GM19438 (cell line): ENCODE measurements at regions not wholly inside any gene's neighbourhood (a gene's known extent, or its start where the extent isn't known, plus 50 kb on each side); places are given as distances from the start of the nearest gene placed in this dataset.
"Not testable (repeated sequence)": the region's sequence is repeated elsewhere in the genome, so short reads cannot be mapped to it uniquely, and the experiment has no call there.

ENCODE experiments used
- ATAC-seq: cut with Tn5 transposase; IDR thresholded peaks from one replicate; pipeline ENCODE4 v1.9.1; 2021; ENCODE audit warnings: low read depth; ENCODE audit not compliant: unreplicated experiment

- ATAC-seq = no peak
These were observed 362.8 kb upstream of the FOXK1 start for GRCh38 chr7:4319280-4319679.

GRCh38 chr7:4325732-4326131, 356.4 kb upstream of the FOXK1 start:
- no peak for ATAC-seq

GRCh38 chr7:4331711-4332110, 350.4 kb upstream of the FOXK1 start:
- no peak for ATAC-seq

GRCh38 chr7:4338556-4338955, 343.5 kb upstream of the FOXK1 start:
- no peak for ATAC-seq

- no peak for ATAC-seq
These were observed 338.5 kb upstream of the FOXK1 start for GRCh38 chr7:4343272-4344247.

GRCh38 chr7:4345004-4345403, 337.1 kb upstream of the FOXK1 start:
- no peak for ATAC-seq

GRCh38 chr7:4352069-4352468, 330.0 kb upstream of the FOXK1 start:
- no peak for ATAC-seq

GRCh38 chr7:4361774-4362173, 320.3 kb upstream of the FOXK1 start:
- no peak for ATAC-seq

GRCh38 chr7:4383584-4383983, 298.5 kb upstream of the FOXK1 start:
- no peak for ATAC-seq

- ATAC-seq = no peak
These were observed 295.9 kb upstream of the FOXK1 start for GRCh38 chr7:4386190-4386589.

- not testable (repeated sequence) for ATAC-seq
These were observed 291.0 kb upstream of the FOXK1 start for GRCh38 chr7:4391103-4391502.

- no peak for ATAC-seq
These were observed 287.4 kb upstream of the FOXK1 start for GRCh38 chr7:4394736-4395135.

- ATAC-seq = no peak
These were observed 283.0 kb upstream of the FOXK1 start for GRCh38 chr7:4399121-4399520.

GRCh38 chr7:4399596-4399995, 282.5 kb upstream of the FOXK1 start:
- ATAC-seq = no peak

GRCh38 chr7:4406288-4407058, 275.6 kb upstream of the FOXK1 start:
- ATAC-seq = no peak

- ATAC-seq = no peak
These were observed 272.1 kb upstream of the FOXK1 start for GRCh38 chr7:4409946-4410345.

GRCh38 chr7:4416396-4417056, 265.6 kb upstream of the FOXK1 start:
- ATAC-seq = no peak

GRCh38 chr7:4428526-4428925, 253.6 kb upstream of the FOXK1 start:
- ATAC-seq = no peak

GRCh38 chr7:4430227-4430626, 251.9 kb upstream of the FOXK1 start:
- ATAC-seq = no peak

GRCh38 chr7:4434306-4434705, 247.8 kb upstream of the FOXK1 start:
- ATAC-seq = no peak

- ATAC-seq = no peak
These were observed 245.7 kb upstream of the FOXK1 start for GRCh38 chr7:4436361-4436895.
